ENCODE measurements at regions not wholly inside any gene's neighbourhood (a gene's known extent, or its start where the extent isn't known, plus 50 kb on each side); places are given as distances from the start of the nearest gene placed in this dataset.

DNA sequence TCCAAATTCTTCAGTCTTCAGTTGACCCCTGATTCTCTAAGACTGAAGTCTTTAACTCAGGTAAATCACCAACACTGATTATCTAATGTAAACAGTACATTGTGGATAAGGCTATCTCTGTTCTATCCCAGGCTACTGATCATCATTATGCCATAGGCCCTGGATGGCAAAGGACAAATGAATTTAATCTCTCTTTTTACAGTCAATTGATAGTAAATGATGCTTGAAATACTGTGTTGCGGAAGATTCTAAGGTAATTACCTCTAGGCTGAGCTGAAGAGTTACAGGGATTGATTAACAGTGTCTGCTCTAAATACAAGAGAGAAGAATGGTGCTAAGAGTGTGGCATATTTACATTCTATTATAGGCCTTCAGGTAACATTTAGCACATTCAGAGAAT is 264.7 kb downstream of the ACTL7B start:
- no peak overlapping the region for H3K27ac ChIP-seq (ENCODE audit: low read length)
- H3K9me3 ChIP-seq (ENCODE audit: control insufficient read depth in 1 of 2, low read length in 2 of 2): no peaks in the 10 kb centered on the region
- H3K27me3 ChIP-seq (ENCODE audit: low read depth, low read length): no peaks in the 10 kb centered on the region
- no peak overlapping the region for H3K4me3 ChIP-seq (ENCODE audit: low read depth in 1 of 2, low read length in 2 of 2)
- H3K36me3 ChIP-seq (ENCODE audit: control insufficient read depth in 1 of 2, insufficient read depth in 2 of 2, low read length in 2 of 2): no peaks in the 10 kb centered on the region
- H3K4me1 ChIP-seq (ENCODE audit: control insufficient read depth in 1 of 2, insufficient read depth in 2 of 2, low read length in 2 of 2): no peaks in the 10 kb centered on the region

- H3K4me1 ChIP-seq (ENCODE audit: control insufficient read depth in 1 of 2, insufficient read depth in 2 of 2, low read length in 2 of 2): no peaks in the 10 kb centered on the region
- no peaks in the 10 kb centered on the region for H3K9me3 ChIP-seq (ENCODE audit: control insufficient read depth in 1 of 2, low read length in 2 of 2)
- H3K27me3 ChIP-seq (ENCODE audit: low read depth, low read length): no peaks in the 10 kb centered on the region
- no peak overlapping the region for H3K4me3 ChIP-seq (ENCODE audit: low read depth in 1 of 2, low read length in 2 of 2)
- H3K27ac ChIP-seq (ENCODE audit: low read length): no peak overlapping the region
- no peaks in the 10 kb centered on the region for H3K36me3 ChIP-seq (ENCODE audit: control insufficient read depth in 1 of 2, insufficient read depth in 2 of 2, low read length in 2 of 2)
These were observed 267.5 kb downstream of the ACTL7B start for GRCh38 chr9:108588246-108588645.

DNA sequence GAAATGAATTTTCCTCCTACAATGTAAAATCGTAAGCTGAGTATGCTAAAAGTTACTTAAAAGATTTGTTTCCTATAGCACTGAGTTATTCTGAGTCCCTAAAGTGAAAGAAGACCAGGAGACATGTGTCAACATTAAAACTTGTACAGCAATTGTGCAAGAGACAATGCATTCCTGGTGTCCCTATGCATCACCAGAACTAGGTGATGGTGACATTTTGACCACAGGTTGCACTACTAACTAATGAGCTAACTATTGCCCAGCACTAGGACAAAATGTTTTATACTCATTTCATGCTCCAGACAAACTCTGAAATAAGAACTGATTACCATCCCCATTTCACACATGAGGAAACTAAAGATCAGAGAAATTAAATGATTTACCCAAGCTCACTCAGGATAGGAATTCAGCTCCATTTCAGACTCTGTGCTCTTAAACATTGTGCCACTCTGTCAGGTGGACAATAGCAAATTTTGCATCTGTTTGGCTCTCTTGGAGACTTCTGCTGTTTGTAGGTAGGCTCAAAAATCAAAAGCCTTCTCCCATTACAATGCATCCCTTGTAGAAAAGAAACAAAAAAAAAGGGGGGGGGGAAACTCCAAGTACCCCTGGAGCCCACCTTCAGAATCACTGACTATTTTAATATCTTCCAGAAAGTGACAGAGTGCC is 269.2 kb downstream of the ACTL7B start:
- Histone ChIP-seq H3K27me3 (ENCODE audit: low read depth, low read length) (no peaks in the 10 kb centered on the region), H3K27ac (ENCODE audit: low read length) (no peak overlapping the region), H3K36me3 (ENCODE audit: control insufficient read depth in 1 of 2, insufficient read depth in 2 of 2, low read length in 2 of 2) (no peaks in the 10 kb centered on the region), H3K9me3 (ENCODE audit: control insufficient read depth in 1 of 2, low read length in 2 of 2) (no peaks in the 10 kb centered on the region), H3K4me3 (ENCODE audit: low read depth in 1 of 2, low read length in 2 of 2) (no peak overlapping the region), H3K4me1 (ENCODE audit: control insufficient read depth in 1 of 2, insufficient read depth in 2 of 2, low read length in 2 of 2) (no peaks in the 10 kb centered on the region)

- H3K4me1 ChIP-seq (ENCODE audit: control insufficient read depth in 1 of 2, insufficient read depth in 2 of 2, low read length in 2 of 2): no peaks in the 10 kb centered on the region
- H3K27me3 ChIP-seq (ENCODE audit: low read depth, low read length): no peaks in the 10 kb centered on the region
- no peak overlapping the region for H3K27ac ChIP-seq (ENCODE audit: low read length)
- H3K9me3 ChIP-seq (ENCODE audit: control insufficient read depth in 1 of 2, low read length in 2 of 2): no peaks in the 10 kb centered on the region
- H3K4me3 ChIP-seq (ENCODE audit: low read depth in 1 of 2, low read length in 2 of 2): no peak overlapping the region
- no peaks in the 10 kb centered on the region for H3K36me3 ChIP-seq (ENCODE audit: control insufficient read depth in 1 of 2, insufficient read depth in 2 of 2, low read length in 2 of 2)
These were observed 270.9 kb downstream of the ACTL7B start for GRCh38 chr9:108584860-108585259.

DNA sequence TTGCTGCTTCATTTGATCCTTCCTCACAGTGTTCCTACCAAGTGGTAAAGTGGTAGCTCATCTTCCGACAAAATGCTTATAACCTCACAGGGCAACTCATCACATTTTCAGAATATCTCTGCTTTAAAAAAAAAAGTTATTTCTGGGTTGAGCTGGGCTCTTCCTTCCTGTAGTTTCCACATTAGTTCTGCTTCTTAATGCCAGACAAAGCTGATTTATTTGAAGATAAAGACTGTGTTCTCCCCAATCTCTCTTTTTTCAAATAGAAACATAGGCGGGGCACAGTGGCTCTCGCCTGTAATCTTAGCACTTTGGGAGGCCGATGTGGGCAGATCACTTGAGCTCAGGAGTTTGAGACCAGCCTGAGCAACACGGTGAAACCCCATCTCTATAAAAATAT is 273.1 kb downstream of the ACTL7B start:
- Histone ChIP-seq H3K27me3 (ENCODE audit: low read depth, low read length) (no peaks in the 10 kb centered on the region), H3K27ac (ENCODE audit: low read length) (no peak overlapping the region), H3K4me3 (ENCODE audit: low read depth in 1 of 2, low read length in 2 of 2) (no peak overlapping the region), H3K9me3 (ENCODE audit: control insufficient read depth in 1 of 2, low read length in 2 of 2) (no peaks in the 10 kb centered on the region), H3K36me3 (ENCODE audit: control insufficient read depth in 1 of 2, insufficient read depth in 2 of 2, low read length in 2 of 2) (no peaks in the 10 kb centered on the region), H3K4me1 (ENCODE audit: control insufficient read depth in 1 of 2, insufficient read depth in 2 of 2, low read length in 2 of 2) (no peaks in the 10 kb centered on the region)

DNA sequence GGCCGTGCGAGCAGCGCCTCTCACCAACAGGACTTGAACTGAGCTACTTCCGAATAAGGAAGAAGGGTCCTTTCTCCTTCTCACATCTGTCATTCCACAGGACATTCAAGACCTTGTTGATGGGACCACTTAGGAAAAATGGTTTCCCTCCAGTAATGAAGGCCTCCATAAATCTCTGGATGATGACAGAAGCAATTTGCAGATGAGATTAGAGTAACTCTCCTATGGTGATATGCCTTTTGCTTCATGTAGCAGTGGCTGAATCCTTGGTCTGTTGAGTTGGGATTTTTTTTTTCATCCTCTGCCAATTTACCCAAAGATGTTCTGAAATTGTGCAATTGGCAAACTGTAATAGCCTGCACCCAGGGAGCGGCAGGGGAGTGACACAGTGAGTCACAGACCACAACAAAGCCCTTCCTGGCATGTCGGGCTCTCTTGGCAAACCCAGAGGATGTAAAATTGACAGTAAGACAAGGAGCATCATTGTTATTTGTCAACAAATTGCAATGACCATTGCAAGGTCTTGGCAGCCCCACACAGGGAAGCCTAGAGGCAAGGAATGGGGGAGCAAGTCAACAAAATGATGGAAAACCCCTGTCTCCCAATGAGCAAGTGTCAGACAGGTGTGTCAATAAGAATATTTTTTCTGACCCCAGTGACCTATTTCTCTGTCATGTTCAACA is 275.9 kb downstream of the ACTL7B start:
- H3K4me3 ChIP-seq (ENCODE audit: low read depth in 1 of 2, low read length in 2 of 2): no peak overlapping the region
- no peaks in the 10 kb centered on the region for H3K9me3 ChIP-seq (ENCODE audit: control insufficient read depth in 1 of 2, low read length in 2 of 2)
- H3K27me3 ChIP-seq (ENCODE audit: low read depth, low read length): no peaks in the 10 kb centered on the region
- H3K27ac ChIP-seq (ENCODE audit: low read length): no peak overlapping the region
- H3K36me3 ChIP-seq (ENCODE audit: control insufficient read depth in 1 of 2, insufficient read depth in 2 of 2, low read length in 2 of 2): no peaks in the 10 kb centered on the region
- no peaks in the 10 kb centered on the region for H3K4me1 ChIP-seq (ENCODE audit: control insufficient read depth in 1 of 2, insufficient read depth in 2 of 2, low read length in 2 of 2)

DNA sequence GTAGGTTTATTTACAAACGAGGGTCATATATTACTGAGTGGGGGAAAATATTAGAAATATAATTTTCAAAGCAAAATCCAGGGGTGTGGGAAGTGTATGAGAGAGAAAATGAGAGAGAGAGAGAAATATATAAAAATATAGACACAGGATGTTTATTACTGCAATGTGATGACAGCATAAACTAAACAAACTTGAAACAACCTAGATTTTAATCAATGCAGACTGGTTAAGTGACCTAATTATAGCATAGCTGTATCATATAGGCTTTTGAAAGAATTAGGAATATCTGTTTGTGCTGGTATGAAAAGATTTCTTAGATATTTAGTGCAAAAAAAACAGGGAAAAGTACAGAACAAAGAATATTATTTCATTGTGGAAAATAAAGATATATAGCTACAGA is 280.5 kb downstream of the ACTL7B start:
- no peaks in the 10 kb centered on the region for H3K9me3 ChIP-seq (ENCODE audit: control insufficient read depth in 1 of 2, low read length in 2 of 2)
- H3K27ac ChIP-seq (ENCODE audit: low read length): no peak overlapping the region
- no peak overlapping the region for H3K4me3 ChIP-seq (ENCODE audit: low read depth in 1 of 2, low read length in 2 of 2)
- H3K36me3 ChIP-seq (ENCODE audit: control insufficient read depth in 1 of 2, insufficient read depth in 2 of 2, low read length in 2 of 2): no peaks in the 10 kb centered on the region
- no peaks in the 10 kb centered on the region for H3K4me1 ChIP-seq (ENCODE audit: control insufficient read depth in 1 of 2, insufficient read depth in 2 of 2, low read length in 2 of 2)
- no peaks in the 10 kb centered on the region for H3K27me3 ChIP-seq (ENCODE audit: low read depth, low read length)

GRCh38 chr9:108569624-108570023 is 286.2 kb downstream of the ACTL7B start:
- Histone ChIP-seq H3K36me3 (ENCODE audit: control insufficient read depth in 1 of 2, insufficient read depth in 2 of 2, low read length in 2 of 2) (no peaks in the 10 kb centered on the region), H3K4me1 (ENCODE audit: control insufficient read depth in 1 of 2, insufficient read depth in 2 of 2, low read length in 2 of 2) (no peaks in the 10 kb centered on the region), H3K27ac (ENCODE audit: low read length) (no peak overlapping the region), H3K27me3 (ENCODE audit: low read depth, low read length) (no peaks in the 10 kb centered on the region), H3K4me3 (ENCODE audit: low read depth in 1 of 2, low read length in 2 of 2) (no peak overlapping the region), H3K9me3 (ENCODE audit: control insufficient read depth in 1 of 2, low read length in 2 of 2) (no peaks in the 10 kb centered on the region)

DNA sequence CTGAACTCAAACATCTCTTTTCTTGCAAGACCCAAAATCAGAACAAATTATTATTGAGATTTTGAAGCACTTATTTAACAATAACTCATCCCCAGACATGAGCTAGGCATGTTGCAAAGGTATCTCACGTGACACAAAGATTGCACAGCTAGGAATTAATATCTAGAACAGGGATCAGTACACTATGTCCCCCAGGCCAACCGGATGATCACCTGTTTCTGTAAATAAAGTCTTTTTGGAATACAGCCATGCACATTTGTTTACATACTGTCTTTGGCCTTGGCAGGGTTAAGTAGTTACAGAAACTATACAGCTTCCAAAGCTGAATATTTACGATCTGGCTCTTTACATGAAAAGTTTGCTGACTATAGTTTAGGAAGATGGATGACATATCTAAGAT is 287.7 kb downstream of the ACTL7B start:
- no peak overlapping the region for H3K4me3 ChIP-seq (ENCODE audit: low read depth in 1 of 2, low read length in 2 of 2)
- no peaks in the 10 kb centered on the region for H3K36me3 ChIP-seq (ENCODE audit: control insufficient read depth in 1 of 2, insufficient read depth in 2 of 2, low read length in 2 of 2)
- H3K27ac ChIP-seq (ENCODE audit: low read length): no peak overlapping the region
- no peaks in the 10 kb centered on the region for H3K27me3 ChIP-seq (ENCODE audit: low read depth, low read length)
- no peaks in the 10 kb centered on the region for H3K9me3 ChIP-seq (ENCODE audit: control insufficient read depth in 1 of 2, low read length in 2 of 2)
- H3K4me1 ChIP-seq (ENCODE audit: control insufficient read depth in 1 of 2, insufficient read depth in 2 of 2, low read length in 2 of 2): no peaks in the 10 kb centered on the region

GRCh38 chr9:108567571-108567970 is 288.2 kb downstream of the ACTL7B start:
- H3K27ac ChIP-seq (ENCODE audit: low read length): no peak overlapping the region
- no peaks in the 10 kb centered on the region for H3K4me1 ChIP-seq (ENCODE audit: control insufficient read depth in 1 of 2, insufficient read depth in 2 of 2, low read length in 2 of 2)
- no peaks in the 10 kb centered on the region for H3K9me3 ChIP-seq (ENCODE audit: control insufficient read depth in 1 of 2, low read length in 2 of 2)
- H3K4me3 ChIP-seq (ENCODE audit: low read depth in 1 of 2, low read length in 2 of 2): no peak overlapping the region
- H3K27me3 ChIP-seq (ENCODE audit: low read depth, low read length): no peaks in the 10 kb centered on the region
- no peaks in the 10 kb centered on the region for H3K36me3 ChIP-seq (ENCODE audit: control insufficient read depth in 1 of 2, insufficient read depth in 2 of 2, low read length in 2 of 2)

GRCh38 chr9:108565651-108566378 is 290.0 kb downstream of the ACTL7B start:
- Histone ChIP-seq H3K4me3 (ENCODE audit: low read depth in 1 of 2, low read length in 2 of 2) (no peak overlapping the region), H3K9me3 (ENCODE audit: control insufficient read depth in 1 of 2, low read length in 2 of 2) (no peaks in the 10 kb centered on the region), H3K27ac (ENCODE audit: low read length) (no peak overlapping the region), H3K27me3 (ENCODE audit: low read depth, low read length) (no peaks in the 10 kb centered on the region), H3K36me3 (ENCODE audit: control insufficient read depth in 1 of 2, insufficient read depth in 2 of 2, low read length in 2 of 2) (no peaks in the 10 kb centered on the region), H3K4me1 (ENCODE audit: control insufficient read depth in 1 of 2, insufficient read depth in 2 of 2, low read length in 2 of 2) (no peaks in the 10 kb centered on the region)
